ENCODE measurements at regions not wholly inside any gene's neighbourhood (a gene's known extent, or its start where the extent isn't known, plus 50 kb on each side); places are given as distances from the start of the nearest gene placed in this dataset.

DNA sequence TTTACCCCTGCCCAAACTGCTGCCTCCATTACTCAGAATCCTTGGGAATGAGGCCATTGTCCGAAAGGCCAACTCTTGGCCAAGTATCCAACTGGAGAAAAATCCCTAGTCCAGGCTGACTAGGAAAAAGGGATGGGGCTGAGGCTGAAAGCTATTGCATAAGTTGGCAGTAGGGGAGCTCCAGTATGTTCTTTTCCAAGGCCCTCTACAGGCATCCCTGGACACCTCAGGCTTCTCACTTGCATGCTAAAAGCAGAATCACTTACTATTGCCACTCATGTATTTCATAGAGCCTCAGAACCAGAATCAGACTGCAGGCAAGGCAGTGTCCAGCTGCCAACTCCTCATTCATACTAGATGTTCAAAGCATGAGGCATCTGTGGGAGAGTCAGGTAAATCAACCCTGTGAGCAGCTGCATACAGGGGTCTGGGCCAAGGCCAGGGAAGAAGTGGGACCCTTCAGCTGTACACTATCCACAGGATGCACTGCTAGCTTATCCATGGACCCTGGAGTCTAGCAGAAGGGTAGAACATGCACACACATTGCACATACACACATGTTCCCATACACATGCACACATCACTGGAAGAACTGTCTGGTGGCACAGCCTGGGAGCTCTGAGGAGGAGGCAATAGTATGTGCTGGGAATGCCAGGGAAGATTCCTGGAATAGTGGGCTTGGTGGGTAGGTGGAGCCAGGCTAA lies 195.3 kb downstream of the C1orf94 start:
- Histone ChIP-seq H3K4me3 (ENCODE audit: severe bottlenecking) (no peak overlapping the region), H3K27ac (ENCODE audit: poor library complexity, severe bottlenecking) (no peak overlapping the region), H3K36me3 (ENCODE audit: low read depth) (no peaks in the 10 kb centered on the region), H3K9me3 (ENCODE audit: severe bottlenecking) (no peaks in the 10 kb centered on the region), H3K27me3 (ENCODE audit: insufficient read depth, poor library complexity, severe bottlenecking) (peaks cover 17% of the 10 kb centered on the region), H3K4me1 (ENCODE audit: insufficient read depth, poor library complexity, severe bottlenecking) (no peaks in the 10 kb centered on the region)
- DNase-seq (ENCODE audit: low spot score) (no peak), ATAC-seq (ENCODE audit: low read depth) (no peak)
- TF ChIP-seq, protein P1, sequence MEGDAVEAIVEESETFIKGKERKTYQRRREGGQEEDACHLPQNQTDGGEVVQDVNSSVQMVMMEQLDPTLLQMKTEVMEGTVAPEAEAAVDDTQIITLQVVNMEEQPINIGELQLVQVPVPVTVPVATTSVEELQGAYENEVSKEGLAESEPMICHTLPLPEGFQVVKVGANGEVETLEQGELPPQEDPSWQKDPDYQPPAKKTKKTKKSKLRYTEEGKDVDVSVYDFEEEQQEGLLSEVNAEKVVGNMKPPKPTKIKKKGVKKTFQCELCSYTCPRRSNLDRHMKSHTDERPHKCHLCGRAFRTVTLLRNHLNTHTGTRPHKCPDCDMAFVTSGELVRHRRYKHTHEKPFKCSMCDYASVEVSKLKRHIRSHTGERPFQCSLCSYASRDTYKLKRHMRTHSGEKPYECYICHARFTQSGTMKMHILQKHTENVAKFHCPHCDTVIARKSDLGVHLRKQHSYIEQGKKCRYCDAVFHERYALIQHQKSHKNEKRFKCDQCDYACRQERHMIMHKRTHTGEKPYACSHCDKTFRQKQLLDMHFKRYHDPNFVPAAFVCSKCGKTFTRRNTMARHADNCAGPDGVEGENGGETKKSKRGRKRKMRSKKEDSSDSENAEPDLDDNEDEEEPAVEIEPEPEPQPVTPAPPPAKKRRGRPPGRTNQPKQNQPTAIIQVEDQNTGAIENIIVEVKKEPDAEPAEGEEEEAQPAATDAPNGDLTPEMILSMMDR (IDR thresholded peaks at IDR 0.05; ENCODE audit: poor library complexity, severe bottlenecking), result no peak

DNA sequence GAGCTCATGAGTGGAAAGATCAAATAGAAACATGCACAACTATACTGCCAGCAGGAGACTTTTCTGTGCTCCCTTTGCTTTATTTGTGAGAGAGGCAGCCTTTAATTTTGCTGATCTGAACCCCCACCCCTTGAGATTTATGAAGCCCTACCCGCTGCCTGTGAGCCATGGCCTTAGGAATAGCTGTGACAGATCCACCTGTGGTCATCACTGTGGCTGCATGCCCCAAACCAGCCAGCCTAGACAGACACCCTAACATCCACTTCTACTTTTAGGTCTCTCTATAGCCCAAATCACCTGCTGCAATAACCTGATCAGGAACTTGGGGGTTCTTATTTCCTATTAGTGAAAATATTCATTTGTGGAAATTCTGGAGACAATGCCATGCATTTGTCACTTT lies 196.2 kb downstream of the C1orf94 start:
- DNase-seq (ENCODE audit: low spot score) (no peak), ATAC-seq (ENCODE audit: low read depth) (no peak)
- Histone ChIP-seq H3K36me3 (ENCODE audit: low read depth) (no peaks in the 10 kb centered on the region), H3K4me3 (ENCODE audit: severe bottlenecking) (no peak overlapping the region), H3K27me3 (ENCODE audit: insufficient read depth, poor library complexity, severe bottlenecking) (peaks cover 17% of the 10 kb centered on the region), H3K9me3 (ENCODE audit: severe bottlenecking) (no peaks in the 10 kb centered on the region), H3K27ac (ENCODE audit: poor library complexity, severe bottlenecking) (no peak overlapping the region), H3K4me1 (ENCODE audit: insufficient read depth, poor library complexity, severe bottlenecking) (no peaks in the 10 kb centered on the region)
- TF ChIP-seq, protein P1 (IDR thresholded peaks at IDR 0.05; ENCODE audit: poor library complexity, severe bottlenecking), result no peak

DNA sequence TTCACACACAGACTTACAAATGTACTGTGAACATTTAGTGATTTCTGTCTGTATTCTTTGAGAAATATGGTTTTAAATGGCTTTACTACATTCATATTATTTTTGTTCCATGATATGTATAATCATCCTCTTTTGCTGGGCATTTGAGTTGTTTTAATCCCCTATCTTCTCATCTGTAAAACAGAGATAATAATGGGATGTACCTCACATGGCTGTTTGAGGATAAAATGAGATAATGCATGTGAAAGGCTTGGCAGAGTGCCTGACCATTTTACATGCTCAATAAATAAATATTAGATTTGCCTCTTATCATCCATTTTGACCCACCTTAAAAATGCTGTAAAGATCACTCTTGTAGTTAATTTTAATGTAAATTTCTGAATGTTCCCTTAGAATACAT lies 197.2 kb downstream of the C1orf94 start:
- TF ChIP-seq, protein P1 (IDR thresholded peaks at IDR 0.05; ENCODE audit: poor library complexity, severe bottlenecking), result no peak
- ATAC-seq (ENCODE audit: low read depth) (no peak), DNase-seq (ENCODE audit: low spot score) (no peak)
- H3K9me3 ChIP-seq (ENCODE audit: severe bottlenecking), result no peaks in the 10 kb centered on the region
- peaks cover 17% of the 10 kb centered on the region for H3K27me3 ChIP-seq (ENCODE audit: insufficient read depth, poor library complexity, severe bottlenecking)
- no peak overlapping the region for H3K27ac ChIP-seq (ENCODE audit: poor library complexity, severe bottlenecking)
- no peaks in the 10 kb centered on the region for H3K36me3 ChIP-seq (ENCODE audit: low read depth)
- no peaks in the 10 kb centered on the region for H3K4me1 ChIP-seq (ENCODE audit: insufficient read depth, poor library complexity, severe bottlenecking)
- H3K4me3 ChIP-seq (ENCODE audit: severe bottlenecking), result no peak overlapping the region

DNA sequence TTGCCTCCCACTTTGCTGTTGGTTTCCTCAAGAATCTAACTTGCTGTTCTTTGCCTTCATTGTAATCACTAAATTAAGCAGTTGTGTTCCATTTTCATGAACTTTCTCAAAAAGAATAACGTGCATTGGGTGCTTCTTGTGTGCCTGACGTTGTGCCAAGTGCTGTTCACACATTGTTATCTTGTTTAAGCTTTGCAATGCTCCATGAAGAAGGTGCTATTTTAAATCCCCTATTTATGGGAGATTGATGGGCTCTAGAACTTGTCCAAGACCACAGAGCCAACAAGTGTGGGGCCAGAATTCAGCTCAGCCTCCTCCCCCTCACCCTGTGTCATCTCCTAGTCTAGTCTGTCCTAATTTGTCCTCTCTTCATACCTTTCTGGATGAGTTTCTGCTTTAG lies 199.8 kb downstream of the C1orf94 start:
- no peak overlapping the region for H3K4me3 ChIP-seq (ENCODE audit: severe bottlenecking)
- no peaks in the 10 kb centered on the region for H3K9me3 ChIP-seq (ENCODE audit: severe bottlenecking)
- H3K36me3 ChIP-seq (ENCODE audit: low read depth), result no peaks in the 10 kb centered on the region
- TF ChIP-seq, protein P1 (IDR thresholded peaks at IDR 0.05; ENCODE audit: poor library complexity, severe bottlenecking), result no peak
- H3K4me1 ChIP-seq (ENCODE audit: insufficient read depth, poor library complexity, severe bottlenecking), result no peaks in the 10 kb centered on the region
- H3K27me3 ChIP-seq (ENCODE audit: insufficient read depth, poor library complexity, severe bottlenecking), result peaks cover 17% of the 10 kb centered on the region
- no peak for ATAC-seq (ENCODE audit: low read depth)
- no peak for DNase-seq (ENCODE audit: low spot score)
- H3K27ac ChIP-seq (ENCODE audit: poor library complexity, severe bottlenecking), result no peak overlapping the region
